Skeletal muscle satellite cell (primary cell): ENCODE measurements at regions not wholly inside any gene's neighbourhood (a gene's known extent, or its start where the extent isn't known, plus 50 kb on each side); places are given as distances from the start of the nearest gene placed in this dataset.

Source experiments
- H3K27me3 ChIP-seq: 2 replicates; pipeline ENCODE4 v1.7.0; 2013; ENCODE audit warnings: low read length; ENCODE audit not compliant: control insufficient read depth, insufficient read depth
- H3K36me3 ChIP-seq: 2 replicates; pipeline ENCODE4 v1.7.0; 2013; ENCODE audit warnings: mild to moderate bottlenecking, control low read depth, low read length; ENCODE audit not compliant: insufficient read depth
- H3K4me1 ChIP-seq: 2 replicates; pipeline ENCODE4 v1.7.0; 2013; ENCODE audit warnings: low read length; ENCODE audit not compliant: control insufficient read depth, insufficient read depth
- H3K4me2 ChIP-seq: 2 replicates; pipeline ENCODE4 v1.7.0; 2013; ENCODE audit warnings: mild to moderate bottlenecking, low read length
- H3K4me3 ChIP-seq: 2 replicates; pipeline ENCODE4 v1.7.0; 2013; ENCODE audit warnings: low read length
- H3K9ac ChIP-seq: 2 replicates; pipeline ENCODE4 v1.7.0; 2013; ENCODE audit warnings: mild to moderate bottlenecking, low read depth, low read length, moderate library complexity
- H3K9me3 ChIP-seq: replicated peaks from 2 replicates; pipeline ENCODE4 v1.7.0; 2013; ENCODE audit warnings: mild to moderate bottlenecking, control low read depth, low read length

- H3K9ac ChIP-seq, result no peak overlapping the region
Observed at GRCh38 chr2:176599796-176600485, 330.7 kb downstream of the MTX2 start.

DNA sequence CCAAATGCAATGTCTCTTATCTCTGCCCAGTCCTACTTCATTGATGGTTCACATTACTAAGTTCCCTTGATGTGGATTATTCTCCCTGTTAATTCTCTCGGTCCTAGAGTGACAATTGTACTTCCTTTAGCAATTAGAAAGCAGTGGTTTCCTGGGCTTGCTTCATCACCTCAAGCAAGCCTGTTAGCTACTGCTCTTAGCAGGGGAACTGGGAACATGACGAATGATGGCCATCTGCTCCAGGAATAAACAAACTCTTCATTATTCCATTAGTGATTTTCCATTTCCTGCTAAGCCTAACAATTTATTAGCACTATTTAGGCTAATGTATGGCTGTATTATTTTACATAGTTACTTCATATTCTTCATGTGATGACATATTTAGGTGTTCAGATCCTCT lies 331.8 kb downstream of the MTX2 start:
- Histone ChIP-seq H3K27me3 (peaks cover 76% of the 10 kb centered on the region), H3K4me1 (no peaks in the 10 kb centered on the region), H3K9me3 (no peaks in the 10 kb centered on the region), H3K4me2 (no peak overlapping the region), H3K36me3 (no peaks in the 10 kb centered on the region), H3K9ac (no peak overlapping the region), H3K4me3 (no peak overlapping the region)

More at GRCh38 chr2:176599796-176600485, 330.7 kb downstream of the MTX2 start:
- H3K4me1 ChIP-seq, result no peaks in the 10 kb centered on the region
- no peaks in the 10 kb centered on the region for H3K36me3 ChIP-seq
- H3K27me3 ChIP-seq, result peaks cover 82% of the 10 kb centered on the region
- no peak overlapping the region for H3K4me2 ChIP-seq
- H3K9me3 ChIP-seq, result no peaks in the 10 kb centered on the region
- no peak overlapping the region for H3K4me3 ChIP-seq

DNA sequence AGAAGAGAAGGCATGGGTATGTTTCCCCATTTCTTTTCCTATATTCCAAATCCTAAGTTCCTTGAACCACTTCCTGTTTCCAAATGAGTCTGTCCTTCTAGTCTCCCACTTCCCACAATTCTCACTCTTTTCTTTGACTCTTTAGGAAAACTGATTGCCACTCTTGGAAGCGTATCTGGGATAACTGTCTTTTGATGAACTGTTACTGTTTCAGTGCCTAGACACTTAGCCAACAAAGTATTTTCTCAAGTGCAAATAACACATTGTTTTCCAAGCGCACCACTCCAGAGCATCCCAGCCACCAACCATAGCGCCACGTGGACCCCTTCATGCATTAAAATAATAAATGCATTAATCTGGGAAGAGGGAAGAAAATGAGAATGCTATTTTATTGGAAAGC lies 342.8 kb downstream of the MTX2 start:
- H3K36me3 ChIP-seq, result no peaks in the 10 kb centered on the region
- H3K4me3 ChIP-seq, result no peak overlapping the region
- peaks cover 4% of the 10 kb centered on the region for H3K27me3 ChIP-seq
- no peaks in the 10 kb centered on the region for H3K9me3 ChIP-seq
- peaks cover 14% of the 10 kb centered on the region for H3K4me1 ChIP-seq
- H3K9ac ChIP-seq, result no peak overlapping the region
- H3K4me2 ChIP-seq, result no peak overlapping the region

DNA sequence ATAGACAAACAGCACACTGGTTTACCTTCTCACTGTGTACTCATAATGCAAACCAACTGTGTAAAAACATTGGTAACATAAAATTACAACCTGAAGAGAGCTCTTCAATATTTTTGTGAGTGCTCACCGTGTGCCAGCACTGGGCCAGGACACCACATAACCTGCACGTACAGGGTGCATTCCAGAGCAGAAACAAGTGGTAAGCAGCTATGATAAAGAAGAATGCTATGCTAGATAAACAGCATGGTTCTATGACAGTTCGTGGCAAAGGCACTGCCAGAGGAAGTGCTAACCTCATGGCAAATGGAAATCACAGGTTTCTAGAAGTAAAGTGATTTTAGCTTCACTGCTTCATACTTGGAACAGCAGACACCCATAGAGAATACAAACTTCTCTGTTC lies 343.5 kb downstream of the MTX2 start:
- H3K9me3 ChIP-seq, result no peaks in the 10 kb centered on the region
- peak overlapping the region; percentile 14 for H3K4me2 ChIP-seq
- no peaks in the 10 kb centered on the region for H3K27me3 ChIP-seq
- H3K9ac ChIP-seq, result no peak overlapping the region
- H3K4me1 ChIP-seq, result peaks cover 14% of the 10 kb centered on the region
- H3K36me3 ChIP-seq, result no peaks in the 10 kb centered on the region
- H3K4me3 ChIP-seq, result no peak overlapping the region

DNA sequence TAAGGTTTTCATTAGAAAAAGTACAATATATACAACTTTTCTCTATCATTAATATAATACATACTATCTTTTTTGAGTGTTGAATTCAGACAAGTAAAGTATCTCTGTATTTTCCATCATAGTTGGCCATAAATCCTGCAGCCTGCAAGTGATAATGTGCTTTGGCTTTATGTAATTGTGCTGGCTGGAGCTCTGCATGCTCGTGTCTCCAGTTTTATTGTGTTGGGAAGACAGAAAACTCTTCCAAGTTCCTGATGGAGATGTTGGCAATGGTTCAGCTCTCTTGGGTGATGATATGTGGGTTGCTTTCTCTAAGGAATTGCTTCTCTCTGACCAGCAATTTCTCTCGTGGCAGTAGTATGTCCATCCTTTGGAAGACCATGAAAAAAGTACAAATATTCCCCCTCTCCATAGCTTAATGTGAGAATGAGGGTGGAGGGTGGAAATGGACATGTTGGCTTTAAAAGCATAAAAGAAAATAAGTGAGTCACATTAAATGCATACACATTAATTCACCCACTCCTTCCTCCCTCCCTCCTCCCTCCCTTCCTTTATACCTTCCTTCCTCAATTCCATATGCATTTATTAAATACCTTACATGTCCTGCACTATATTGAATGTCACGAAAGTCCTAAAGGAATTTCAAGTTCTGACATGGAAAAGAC lies 344.2 kb downstream of the MTX2 start:
- no peaks in the 10 kb centered on the region for H3K27me3 ChIP-seq

DNA sequence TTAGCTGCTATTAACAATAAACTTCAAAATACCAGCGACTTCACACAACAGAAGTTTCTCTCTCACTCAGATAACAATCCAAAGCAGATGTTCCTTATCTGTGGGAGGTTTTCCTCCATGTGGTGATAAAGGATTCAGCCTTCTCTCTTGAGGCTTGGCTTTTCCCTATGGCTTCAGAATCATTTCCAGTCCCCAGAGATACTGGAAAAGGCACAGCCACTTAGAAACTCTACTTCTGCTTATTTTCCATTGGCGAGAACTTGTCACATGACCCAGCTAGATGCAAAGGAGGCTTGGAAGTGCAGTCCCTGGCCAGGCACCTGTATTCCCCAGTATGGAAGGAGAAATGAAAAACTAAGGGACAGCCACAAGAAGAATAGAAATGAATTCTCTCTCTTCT lies 344.8 kb downstream of the MTX2 start:
- no peaks in the 10 kb centered on the region for H3K9me3 ChIP-seq
- no peaks in the 10 kb centered on the region for H3K27me3 ChIP-seq
- no peak overlapping the region for H3K4me3 ChIP-seq
- H3K36me3 ChIP-seq, result no peaks in the 10 kb centered on the region
- no peak overlapping the region for H3K9ac ChIP-seq
- peaks cover 14% of the 10 kb centered on the region for H3K4me1 ChIP-seq
- no peak overlapping the region for H3K4me2 ChIP-seq

More for the DNA sequence above, 344.2 kb downstream of the MTX2 start:
- peaks cover 14% of the 10 kb centered on the region for H3K4me1 ChIP-seq
- H3K9me3 ChIP-seq, result no peaks in the 10 kb centered on the region
- no peak overlapping the region for H3K4me2 ChIP-seq
- H3K36me3 ChIP-seq, result no peaks in the 10 kb centered on the region
- no peak overlapping the region for H3K9ac ChIP-seq
- H3K4me3 ChIP-seq, result no peak overlapping the region

DNA sequence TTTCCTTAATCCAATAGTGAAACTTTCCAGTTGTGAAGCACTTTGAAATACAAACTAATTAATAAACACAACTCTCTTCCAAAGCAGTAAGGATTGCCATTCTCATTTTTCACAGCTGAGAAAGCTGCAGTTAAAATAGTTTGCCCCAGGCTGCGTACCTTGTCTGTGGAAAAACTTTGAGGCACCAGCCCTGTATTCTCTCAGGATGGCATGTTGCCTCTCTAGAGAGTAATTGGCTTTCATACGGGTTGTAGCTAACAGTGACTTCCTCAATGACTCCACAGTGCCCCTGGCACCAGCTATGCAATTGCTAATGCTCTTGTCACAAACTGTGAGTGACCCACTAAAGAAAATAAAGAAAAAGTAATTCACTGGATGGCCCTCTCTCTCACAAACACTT lies 345.7 kb downstream of the MTX2 start:
- Histone ChIP-seq H3K27me3 (no peaks in the 10 kb centered on the region), H3K4me3 (no peak overlapping the region), H3K4me2 (no peak overlapping the region), H3K9me3 (no peaks in the 10 kb centered on the region), H3K4me1 (peaks cover 14% of the 10 kb centered on the region), H3K9ac (no peak overlapping the region), H3K36me3 (no peaks in the 10 kb centered on the region)

- no peak overlapping the region for H3K4me2 ChIP-seq
Observed at GRCh38 chr2:176619504-176619903, 350.3 kb downstream of the MTX2 start.

GRCh38 chr2:176621350-176621749 lies 352.1 kb downstream of the MTX2 start:
- no peak overlapping the region for H3K9ac ChIP-seq
- no peaks in the 10 kb centered on the region for H3K4me1 ChIP-seq
- no peak overlapping the region for H3K4me2 ChIP-seq
- peaks cover 4% of the 10 kb centered on the region for H3K27me3 ChIP-seq
- H3K4me3 ChIP-seq, result no peak overlapping the region
- H3K9me3 ChIP-seq, result no peaks in the 10 kb centered on the region
- H3K36me3 ChIP-seq, result no peaks in the 10 kb centered on the region

More at GRCh38 chr2:176619504-176619903, 350.3 kb downstream of the MTX2 start:
- Histone ChIP-seq H3K4me1 (no peaks in the 10 kb centered on the region), H3K4me3 (no peak overlapping the region), H3K9ac (no peak overlapping the region), H3K36me3 (no peaks in the 10 kb centered on the region), H3K9me3 (no peaks in the 10 kb centered on the region), H3K27me3 (peaks cover 4% of the 10 kb centered on the region)

DNA sequence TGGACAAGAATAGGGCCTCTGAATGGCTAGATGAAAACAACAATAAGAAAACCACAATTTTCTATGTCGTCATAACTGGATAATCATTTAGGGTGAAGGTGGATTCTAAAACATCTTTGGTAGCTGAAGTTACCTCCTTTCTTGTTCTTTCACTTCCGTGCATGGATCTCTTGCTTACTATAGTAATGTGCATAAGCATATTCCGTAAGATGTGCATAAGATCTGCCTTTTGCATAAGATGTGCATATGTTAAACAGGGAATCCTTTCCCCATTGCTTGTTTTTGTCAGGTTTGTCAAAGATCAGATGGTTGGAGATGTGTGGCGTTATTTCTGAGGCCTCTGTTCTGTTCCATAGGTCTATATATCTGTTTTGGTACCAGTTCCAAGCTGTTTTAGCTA lies 353.6 kb downstream of the MTX2 start:
- no peak overlapping the region for H3K4me2 ChIP-seq
- H3K4me1 ChIP-seq, result no peaks in the 10 kb centered on the region
- no peak overlapping the region for H3K9ac ChIP-seq
- H3K27me3 ChIP-seq, result peaks cover 4% of the 10 kb centered on the region
- no peaks in the 10 kb centered on the region for H3K36me3 ChIP-seq
- H3K4me3 ChIP-seq, result no peak overlapping the region
- no peaks in the 10 kb centered on the region for H3K9me3 ChIP-seq

- Histone ChIP-seq H3K36me3 (no peaks in the 10 kb centered on the region), H3K4me2 (no peak overlapping the region), H3K4me3 (no peak overlapping the region), H3K9ac (no peak overlapping the region), H3K9me3 (no peaks in the 10 kb centered on the region), H3K4me1 (no peaks in the 10 kb centered on the region), H3K27me3 (no peaks in the 10 kb centered on the region)
Observed at GRCh38 chr2:176626796-176627195, 357.6 kb downstream of the MTX2 start.

- H3K9ac ChIP-seq, result no peak overlapping the region
- H3K4me2 ChIP-seq, result no peak overlapping the region
- H3K36me3 ChIP-seq, result no peaks in the 10 kb centered on the region
- H3K27me3 ChIP-seq, result no peaks in the 10 kb centered on the region
- no peaks in the 10 kb centered on the region for H3K4me1 ChIP-seq
- no peaks in the 10 kb centered on the region for H3K9me3 ChIP-seq
- H3K4me3 ChIP-seq, result no peak overlapping the region
Observed at GRCh38 chr2:176628438-176628837, 359.2 kb downstream of the MTX2 start.
